B cell (primary cell): ENCODE measurements at regions not wholly inside any gene's neighbourhood (a gene's known extent, or its start where the extent isn't known, plus 50 kb on each side); places are given as distances from the start of the nearest gene placed in this dataset.

ENCODE experiments used
- ATAC-seq: fragments of 200-7000 bp; cut with Tn5 transposase; one replicate; pipeline ENCODE4 v1.10.0; 2021; ENCODE audit warnings: low read depth, mild to moderate bottlenecking, moderate number of reproducible peaks, moderate library complexity
- CTCF ChIA-PET: fragments of 350-600 bp; sonication (Branson Sonifier 250); formaldehyde crosslinking; loops from one replicate; lab custom pipeline; 2021; ENCODE audit warnings: antibody characterized with exemption, inconsistent platforms; lab: Charles Lee
- POLR2A ChIA-PET: fragments of 350-600 bp; sonication (Branson Sonifier 250); formaldehyde crosslinking; loops from one replicate; lab custom pipeline; 2021; ENCODE audit warnings: antibody characterized with exemption; lab: Charles Lee
- DNase-seq: peaks from one replicate; pipeline ENCODE4 v3.0.0; 2013
- H2AFZ ChIP-seq: 2 replicates; pipeline ENCODE4 v1.6.1; 2012; ENCODE audit warnings: mild to moderate bottlenecking, low read depth, low read length; ENCODE audit not compliant: insufficient read depth, poor library complexity, severe bottlenecking
- H3K27ac ChIP-seq, 2 donors: 1 replicate in 1 of 2; 2 replicates in 1 of 2; pipeline ENCODE4 v1.5.1; 2012 to 2013; ENCODE audit warnings: low read length in 2 of 2, mild to moderate bottlenecking in 2 of 2, moderate library complexity in 1 of 2
- H3K27me3 ChIP-seq, 4 experiments: fragments of 200-600 bp in 1 of 4; sonication (generic) in 1 of 4; replicated peaks in 1 of 4; 1 replicate in 2 of 4; 2 replicates in 2 of 4; pipeline versions ENCODE4 v1.6.1 to v1.7.0; 2013 to 2016; ENCODE audit warnings: low read length in 3 of 4, mild to moderate bottlenecking in 2 of 4, mixed read lengths in 1 of 4, moderate library complexity in 1 of 4; ENCODE audit not compliant: insufficient read depth in 4 of 4, control insufficient read depth in 3 of 4; ENCODE audit errors: control extremely low read depth in 1 of 4
- H3K36me3 ChIP-seq, 2 experiments: replicated peaks in 1 of 2; 1 replicate in 1 of 2; 2 replicates in 1 of 2; pipeline versions ENCODE4 v1.6.1 to v1.7.1; 2013; ENCODE audit warnings: low read length in 1 of 2; ENCODE audit not compliant: insufficient read depth in 2 of 2, control insufficient read depth in 1 of 2; ENCODE audit errors: control extremely low read depth in 1 of 2, extremely low read depth in 1 of 2
- H3K4me1 ChIP-seq, 2 donors: fragments of 200-600 bp in 1 of 2; sonication (generic) in 1 of 2; 1 replicate in 1 of 2; 2 replicates in 1 of 2; pipeline versions ENCODE4 v1.5.1 to v1.6.1; 2013 to 2017; ENCODE audit warnings: low read length in 2 of 2; ENCODE audit not compliant: control insufficient read depth in 2 of 2, insufficient read depth in 2 of 2
- H3K4me2 ChIP-seq: replicated peaks from 2 replicates; pipeline ENCODE3; 2012; ENCODE audit warnings: mild to moderate bottlenecking, low read depth, low read length; ENCODE audit not compliant: poor library complexity, severe bottlenecking
- H3K4me3 ChIP-seq, 5 experiments: fragments of 200-600 bp in 1 of 5; sonication (generic) in 1 of 5; 1 replicate in 3 of 5; 2 replicates in 2 of 5; pipeline versions ENCODE4 v1.5.1 to v1.7.0; 2011 to 2016; ENCODE audit warnings: low read length in 4 of 5, mild to moderate bottlenecking in 4 of 5, low read depth in 2 of 5, control low read depth in 1 of 5, moderate library complexity in 1 of 5; ENCODE audit not compliant: insufficient read depth in 1 of 5; ENCODE audit errors: control extremely low read depth in 1 of 5, extremely low read depth in 1 of 5
- H3K79me2 ChIP-seq: fragments of 200-600 bp; sonication (generic); one replicate; pipeline ENCODE4 v1.6.0; 2016; ENCODE audit warnings: low read length; ENCODE audit not compliant: control insufficient read depth, insufficient read depth
- H3K9ac ChIP-seq: fragments of 200-600 bp; sonication (generic); 2 replicates; pipeline ENCODE4 v1.6.1; 2017; ENCODE audit warnings: mild to moderate bottlenecking, low read length, moderate library complexity
- H3K9me3 ChIP-seq, 3 donors: one replicate each; pipeline versions ENCODE4 v1.6.1 to v1.7.1; 2013; ENCODE audit warnings: low read length in 2 of 3; ENCODE audit not compliant: control insufficient read depth in 2 of 3, insufficient read depth in 1 of 3; ENCODE audit errors: control extremely low read depth in 1 of 3
- H4K20me1 ChIP-seq: 2 replicates; pipeline ENCODE4 v1.6.0; 2012; ENCODE audit warnings: mild to moderate bottlenecking, low read length; ENCODE audit not compliant: insufficient read depth, control insufficient read depth, poor library complexity, severe bottlenecking
- H3K27ac Mint-ChIP-seq: one replicate; pipeline ENCODE4 v1.8.0; 2021; ENCODE audit warnings: mixed read lengths
- H3K27me3 Mint-ChIP-seq: one replicate; pipeline ENCODE4 v1.8.0; 2021; ENCODE audit warnings: mixed read lengths
- H3K4me1 Mint-ChIP-seq: one replicate; pipeline ENCODE4 v1.8.0; 2021; ENCODE audit warnings: mixed read lengths
- H3K4me3 Mint-ChIP-seq: one replicate; pipeline ENCODE4 v1.8.0; 2021; ENCODE audit warnings: mixed read lengths
- H3K9me3 Mint-ChIP-seq: one replicate; pipeline ENCODE4 v1.8.0; 2022; ENCODE audit warnings: mixed read lengths; ENCODE audit not compliant: insufficient read depth
- EZH2 ChIP-seq: IDR thresholded peaks from 2 replicates; pipeline ENCODE4 v1.6.1; 2012; ENCODE audit warnings: borderline replicate concordance, low read depth, mild to moderate bottlenecking, moderate library complexity, low read length; ENCODE audit not compliant: insufficient read depth, poor library complexity, severe bottlenecking
- WGBS: methylation state at CpG from one replicate; pipeline ENCODE4 v1.1.5; 2013; ENCODE audit warnings: missing lambda C conversion rate; ENCODE audit not compliant: insufficient coverage; 5-methylcytosine and 5-hydroxymethylcytosine counted together
- intact Hi-C: fragments of 100-400 bp; cut with micrococcal nuclease; formaldehyde crosslinking; loops from one replicate; pipeline ENCODE4 v1.10.0; 2022
- TF ChIP-seq, protein P1 (sequence below): fragments of 200-600 bp; IDR thresholded peaks from one replicate; pipeline ENCODE4 v1.8.0; 2022; ENCODE audit warnings: antibody characterized with exemption, mild to moderate bottlenecking

GRCh38 chr21:38196036-38196435, 60.8 kb upstream of the KCNJ15 start:
- DNase-seq (no peak), ATAC-seq (no peak)
- no peak for TF ChIP-seq EZH2
- TF ChIP-seq, protein P1, sequence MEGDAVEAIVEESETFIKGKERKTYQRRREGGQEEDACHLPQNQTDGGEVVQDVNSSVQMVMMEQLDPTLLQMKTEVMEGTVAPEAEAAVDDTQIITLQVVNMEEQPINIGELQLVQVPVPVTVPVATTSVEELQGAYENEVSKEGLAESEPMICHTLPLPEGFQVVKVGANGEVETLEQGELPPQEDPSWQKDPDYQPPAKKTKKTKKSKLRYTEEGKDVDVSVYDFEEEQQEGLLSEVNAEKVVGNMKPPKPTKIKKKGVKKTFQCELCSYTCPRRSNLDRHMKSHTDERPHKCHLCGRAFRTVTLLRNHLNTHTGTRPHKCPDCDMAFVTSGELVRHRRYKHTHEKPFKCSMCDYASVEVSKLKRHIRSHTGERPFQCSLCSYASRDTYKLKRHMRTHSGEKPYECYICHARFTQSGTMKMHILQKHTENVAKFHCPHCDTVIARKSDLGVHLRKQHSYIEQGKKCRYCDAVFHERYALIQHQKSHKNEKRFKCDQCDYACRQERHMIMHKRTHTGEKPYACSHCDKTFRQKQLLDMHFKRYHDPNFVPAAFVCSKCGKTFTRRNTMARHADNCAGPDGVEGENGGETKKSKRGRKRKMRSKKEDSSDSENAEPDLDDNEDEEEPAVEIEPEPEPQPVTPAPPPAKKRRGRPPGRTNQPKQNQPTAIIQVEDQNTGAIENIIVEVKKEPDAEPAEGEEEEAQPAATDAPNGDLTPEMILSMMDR: no peak
- no peak overlapping the region for H3K27ac ChIP-seq
- H3K4me3 ChIP-seq: no peak overlapping the region
- no peaks in the 10 kb centered on the region for H3K79me2 ChIP-seq
- H3K36me3 ChIP-seq: no peaks in the 10 kb centered on the region
- Mint-ChIP-seq H3K9me3 (peaks cover 9% of the 10 kb centered on the region), H3K4me3 (no peak overlapping the region), H3K27me3 (no peaks in the 10 kb centered on the region), H3K27ac (no peak overlapping the region), H3K4me1 (no peaks in the 10 kb centered on the region)
- WGBS: 75% methylated on average over 2 of the region's 2 CpGs
- H3K27me3 ChIP-seq: no peaks in the 10 kb centered on the region
- ChIA-PET CTCF (no interaction called here), POLR2A (no interaction called here)
- intact Hi-C loops: no loop called here
- peaks cover 0 to 9% (median 0%) of the 10 kb centered on the region in 3 donors for H3K9me3 ChIP-seq
- no peak overlapping the region for H3K9ac ChIP-seq
- no peak overlapping the region for H3K4me2 ChIP-seq
- no peaks in the 10 kb centered on the region for H3K4me1 ChIP-seq
- no peaks in the 10 kb centered on the region for H4K20me1 ChIP-seq
- no peak overlapping the region for H2AFZ ChIP-seq

DNA sequence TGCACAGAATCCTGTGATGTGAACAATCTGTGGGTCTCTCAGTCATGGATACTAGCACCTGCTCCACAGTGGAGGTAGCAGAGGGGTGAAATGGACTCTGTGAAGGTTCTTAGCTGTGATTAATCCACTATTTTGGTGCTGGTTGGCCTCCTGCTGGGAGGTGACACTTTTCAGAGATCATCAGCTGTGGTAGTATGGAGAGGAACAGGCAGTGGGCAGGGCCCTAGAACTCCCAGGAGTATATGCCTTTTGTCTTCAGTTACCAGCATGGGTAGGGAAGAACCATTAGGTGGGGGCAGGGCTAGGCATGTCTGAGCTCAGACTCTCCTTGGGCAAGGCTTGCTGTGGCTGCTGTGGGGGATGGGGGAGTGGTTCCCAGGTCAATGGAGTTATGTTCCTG, 54.0 kb upstream of the KCNJ15 start:
- H3K4me1 ChIP-seq: no peaks in the 10 kb centered on the region
- no peak overlapping the region for H3K4me3 ChIP-seq
- H3K27ac Mint-ChIP-seq: no peak overlapping the region
- ATAC-seq (no peak), DNase-seq (no peak)
- no peaks in the 10 kb centered on the region for H3K4me1 Mint-ChIP-seq
- no peak overlapping the region for H2AFZ ChIP-seq
- no peak overlapping the region for H3K4me3 Mint-ChIP-seq
- peaks cover 0 to 3% (median 0%) of the 10 kb centered on the region in 3 donors for H3K9me3 ChIP-seq
- H3K27ac ChIP-seq: no peak overlapping the region
- no peak overlapping the region for H3K4me2 ChIP-seq
- ChIA-PET CTCF (interaction anchor here (0.9 kb wide), 1 partner anchor 15 kb away, joined by 3 read pairs; no protein-coding TSS in a partner anchor), POLR2A (no interaction called here)
- H3K27me3 Mint-ChIP-seq: peaks cover 4% of the 10 kb centered on the region
- no peaks in the 10 kb centered on the region for H3K9me3 Mint-ChIP-seq
- no peaks in the 10 kb centered on the region for H3K79me2 ChIP-seq
- H3K36me3 ChIP-seq: no peaks in the 10 kb centered on the region
- no peaks in the 10 kb centered on the region for H3K27me3 ChIP-seq
- intact Hi-C loops: no loop called here
- no peak for TF ChIP-seq EZH2
- TF ChIP-seq, protein P1: no peak
- no peaks in the 10 kb centered on the region for H4K20me1 ChIP-seq
- H3K9ac ChIP-seq: no peak overlapping the region
